ENCODE measurements at regions not wholly inside any gene's neighbourhood (a gene's known extent, or its start where the extent isn't known, plus 50 kb on each side); places are given as distances from the start of the nearest gene placed in this dataset.
"Not testable (repeated sequence)": the region's sequence is repeated elsewhere in the genome, so short reads cannot be mapped to it uniquely, and the experiment has no call there.

- not testable (repeated sequence) for TF ChIP-seq POLR2AphosphoS5 (IDR thresholded peaks at IDR 0.05; ENCODE audit: low read depth); CTCF (IDR thresholded peaks at IDR 0.05; ENCODE audit: insufficient read depth, low read length)
These were observed 118.1 kb upstream of the IER5L start for GRCh38 chr9:129296195-129296594.

Data from HL-60 (cell line).